OCI-LY7 (cell line): ENCODE measurements at regions not wholly inside any gene's neighbourhood (a gene's known extent, or its start where the extent isn't known, plus 50 kb on each side); places are given as distances from the start of the nearest gene placed in this dataset.

Experiments
- CTCF ChIP-seq: fragments of 200-600 bp; sonication (generic); conservative IDR thresholded peaks from 2 replicates; pipeline ENCODE4 v1.5.1; 2014; ENCODE audit warnings: mild to moderate bottlenecking, antibody characterized with exemption, low read length, moderate library complexity, mixed read lengths
- EZH2phosphoT487 ChIP-seq: fragments of 200-600 bp; sonication (generic); IDR thresholded peaks from 2 replicates; pipeline ENCODE4 v1.6.1; 2018; ENCODE audit warnings: low read depth, borderline replicate concordance, mild to moderate bottlenecking, mixed run types, antibody characterized with exemption, low read length, moderate library complexity, mixed read lengths

DNA sequence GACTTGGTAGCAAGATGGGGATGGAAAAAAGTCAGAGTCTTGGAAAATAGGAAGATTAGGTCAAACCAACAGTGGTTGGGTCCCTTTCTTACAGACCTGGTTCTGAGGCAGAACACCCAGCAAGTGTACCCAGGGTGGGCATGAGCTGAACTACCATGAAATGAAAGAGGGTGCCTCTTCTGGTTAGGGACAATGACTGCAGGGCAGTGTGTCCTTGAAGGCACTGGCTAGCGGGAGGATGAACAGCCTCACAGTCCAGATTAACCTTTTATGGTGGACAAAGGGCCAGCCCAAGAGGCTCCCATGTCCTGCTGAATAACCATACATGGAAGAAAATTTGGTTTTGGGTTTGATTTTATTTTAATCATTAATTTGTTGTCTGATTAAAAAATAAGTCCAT, 61.8 kb upstream of the CCDC85A start:
- no peak for TF ChIP-seq CTCF
- TF ChIP-seq EZH2phosphoT487: no peak
